ENCODE measurements at regions not wholly inside any gene's neighbourhood (a gene's known extent, or its start where the extent isn't known, plus 50 kb on each side); places are given as distances from the start of the nearest gene placed in this dataset.

GRCh38 chr19:32101206-32101605 is 244.2 kb upstream of the ZNF507 start:
- ATAC-seq (replicated peaks) (no peak), DNase-seq (no peak)
- H3K36me3 Mint-ChIP-seq (ENCODE audit: insufficient read depth): no peaks in the 10 kb centered on the region
- no peaks in the 10 kb centered on the region for H3K9me3 Mint-ChIP-seq
- peaks cover 12 to 44% of the 10 kb centered on the region in 2 donors for H3K27me3 Mint-ChIP-seq
- H3K4me1 Mint-ChIP-seq (ENCODE audit: low read depth in 2 of 2): no peaks in the 10 kb centered on the region
- no peak overlapping the region for H3K27ac Mint-ChIP-seq
- no peak overlapping the region for H3K4me3 Mint-ChIP-seq

GRCh38 chr19:32103541-32103940 is 241.9 kb upstream of the ZNF507 start:
- DNase-seq (no peak), ATAC-seq (replicated peaks) (no peak)
- no peak overlapping the region for H3K4me3 Mint-ChIP-seq
- H3K27me3 Mint-ChIP-seq: peaks cover 12 to 56% of the 10 kb centered on the region in 2 donors
- no peaks in the 10 kb centered on the region for H3K4me1 Mint-ChIP-seq (ENCODE audit: low read depth in 2 of 2)
- H3K36me3 Mint-ChIP-seq (ENCODE audit: insufficient read depth): no peaks in the 10 kb centered on the region
- no peak overlapping the region for H3K27ac Mint-ChIP-seq
- no peaks in the 10 kb centered on the region for H3K9me3 Mint-ChIP-seq

GRCh38 chr19:32104153-32104849 is 241.1 kb upstream of the ZNF507 start:
- H3K4me3 Mint-ChIP-seq: no peak overlapping the region
- DNase-seq: no peak
- no peak for ATAC-seq (replicated peaks)
- H3K9me3 Mint-ChIP-seq: no peaks in the 10 kb centered on the region
- H3K4me1 Mint-ChIP-seq (ENCODE audit: low read depth in 2 of 2): no peaks in the 10 kb centered on the region
- no peak overlapping the region for H3K27ac Mint-ChIP-seq
- no peaks in the 10 kb centered on the region for H3K36me3 Mint-ChIP-seq (ENCODE audit: insufficient read depth)
- peaks cover 12 to 56% of the 10 kb centered on the region in 2 donors for H3K27me3 Mint-ChIP-seq

GRCh38 chr19:32104850-32105235 is 240.6 kb upstream of the ZNF507 start:
- H3K9me3 Mint-ChIP-seq: no peaks in the 10 kb centered on the region
- H3K36me3 Mint-ChIP-seq (ENCODE audit: insufficient read depth): no peaks in the 10 kb centered on the region
- H3K27me3 Mint-ChIP-seq: peaks cover 12 to 56% of the 10 kb centered on the region in 2 donors
- DNase-seq (no peak), ATAC-seq (replicated peaks) (no peak)
- no peak overlapping the region for H3K4me3 Mint-ChIP-seq
- H3K27ac Mint-ChIP-seq: no peak overlapping the region
- H3K4me1 Mint-ChIP-seq (ENCODE audit: low read depth in 2 of 2): no peaks in the 10 kb centered on the region

- ATAC-seq (replicated peaks) (no peak), DNase-seq (no peak)
- no peaks in the 10 kb centered on the region for H3K36me3 Mint-ChIP-seq (ENCODE audit: insufficient read depth)
- H3K9me3 Mint-ChIP-seq: no peaks in the 10 kb centered on the region
- H3K4me3 Mint-ChIP-seq: no peak overlapping the region
- H3K27ac Mint-ChIP-seq: no peak overlapping the region
- peaks cover 12 to 56% of the 10 kb centered on the region in 2 donors for H3K27me3 Mint-ChIP-seq
- no peaks in the 10 kb centered on the region for H3K4me1 Mint-ChIP-seq (ENCODE audit: low read depth in 2 of 2)
Measured at GRCh38 chr19:32105527-32106310, 239.7 kb upstream of the ZNF507 start.

GRCh38 chr19:32122258-32122657 is 223.2 kb upstream of the ZNF507 start:
- H3K4me1 Mint-ChIP-seq (ENCODE audit: low read depth in 2 of 2): no peaks in the 10 kb centered on the region

GRCh38 chr19:32123355-32123940 is 222.0 kb upstream of the ZNF507 start:
- H3K9me3 Mint-ChIP-seq: peaks cover 2 to 5% of the 10 kb centered on the region in 2 donors
- H3K27ac Mint-ChIP-seq: no peak overlapping the region
- peaks cover 7 to 37% of the 10 kb centered on the region in 2 donors for H3K27me3 Mint-ChIP-seq
- no peaks in the 10 kb centered on the region for H3K4me1 Mint-ChIP-seq (ENCODE audit: low read depth in 2 of 2)
- no peak overlapping the region for H3K4me3 Mint-ChIP-seq
- DNase-seq (no peak), ATAC-seq (replicated peaks) (no peak)
- no peaks in the 10 kb centered on the region for H3K36me3 Mint-ChIP-seq (ENCODE audit: insufficient read depth)

More at GRCh38 chr19:32122258-32122657, 223.2 kb upstream of the ZNF507 start:
- Mint-ChIP-seq H3K9me3 (peaks cover 3 to 14% of the 10 kb centered on the region in 2 donors), H3K4me3 (no peak overlapping the region), H3K27ac (no peak overlapping the region), H3K27me3 (peaks cover 7 to 37% of the 10 kb centered on the region in 2 donors), H3K36me3 (ENCODE audit: insufficient read depth) (no peaks in the 10 kb centered on the region)
- ATAC-seq (replicated peaks) (no peak), DNase-seq (no peak)

GRCh38 chr19:32124585-32124984 is 220.8 kb upstream of the ZNF507 start:
- no peak overlapping the region for H3K27ac Mint-ChIP-seq
- no peaks in the 10 kb centered on the region for H3K4me1 Mint-ChIP-seq (ENCODE audit: low read depth in 2 of 2)
- no peaks in the 10 kb centered on the region for H3K9me3 Mint-ChIP-seq
- H3K36me3 Mint-ChIP-seq (ENCODE audit: insufficient read depth): no peaks in the 10 kb centered on the region
- ATAC-seq (replicated peaks) (no peak), DNase-seq (no peak)
- H3K27me3 Mint-ChIP-seq: peaks cover 7 to 45% of the 10 kb centered on the region in 2 donors
- H3K4me3 Mint-ChIP-seq: no peak overlapping the region

- ATAC-seq (replicated peaks) (no peak), DNase-seq (no peak)
- no peak overlapping the region for H3K27ac Mint-ChIP-seq
Measured at GRCh38 chr19:32129141-32129540, 216.3 kb upstream of the ZNF507 start.

GRCh38 chr19:32130332-32130731 is 215.1 kb upstream of the ZNF507 start:
- no peaks in the 10 kb centered on the region for H3K36me3 Mint-ChIP-seq (ENCODE audit: insufficient read depth)
- no peak overlapping the region for H3K27ac Mint-ChIP-seq
- no peaks in the 10 kb centered on the region for H3K4me1 Mint-ChIP-seq (ENCODE audit: low read depth in 2 of 2)
- no peak for ATAC-seq (replicated peaks)
- H3K9me3 Mint-ChIP-seq: no peaks in the 10 kb centered on the region
- DNase-seq: no peak
- peaks cover 0 to 29% of the 10 kb centered on the region in 2 donors for H3K27me3 Mint-ChIP-seq
- no peak overlapping the region for H3K4me3 Mint-ChIP-seq

More at GRCh38 chr19:32129141-32129540, 216.3 kb upstream of the ZNF507 start:
- no peaks in the 10 kb centered on the region for H3K4me1 Mint-ChIP-seq (ENCODE audit: low read depth in 2 of 2)
- H3K9me3 Mint-ChIP-seq: no peaks in the 10 kb centered on the region
- no peaks in the 10 kb centered on the region for H3K36me3 Mint-ChIP-seq (ENCODE audit: insufficient read depth)
- H3K4me3 Mint-ChIP-seq: no peak overlapping the region
- H3K27me3 Mint-ChIP-seq: peaks cover 0 to 39% of the 10 kb centered on the region in 2 donors

- DNase-seq (no peak), ATAC-seq (replicated peaks) (no peak)
- Mint-ChIP-seq H3K4me3 (no peak overlapping the region), H3K9me3 (no peaks in the 10 kb centered on the region), H3K27me3 (peaks cover 0 to 28% of the 10 kb centered on the region in 2 donors), H3K27ac (no peak overlapping the region), H3K36me3 (ENCODE audit: insufficient read depth) (no peaks in the 10 kb centered on the region), H3K4me1 (ENCODE audit: low read depth in 2 of 2) (no peaks in the 10 kb centered on the region)
Measured at GRCh38 chr19:32131005-32131404, 214.4 kb upstream of the ZNF507 start.

- Mint-ChIP-seq H3K36me3 (ENCODE audit: insufficient read depth) (no peaks in the 10 kb centered on the region), H3K4me3 (no peak overlapping the region), H3K27ac (no peak overlapping the region), H3K27me3 (peaks cover 0 to 11% of the 10 kb centered on the region in 2 donors), H3K9me3 (peaks cover 0 to 3% of the 10 kb centered on the region in 2 donors), H3K4me1 (ENCODE audit: low read depth in 2 of 2) (no peaks in the 10 kb centered on the region)
- no peak for ATAC-seq (replicated peaks)
- no peak for DNase-seq
Measured at GRCh38 chr19:32138416-32138815, 207.0 kb upstream of the ZNF507 start.

- Mint-ChIP-seq H3K4me1 (ENCODE audit: low read depth in 2 of 2) (no peaks in the 10 kb centered on the region), H3K27me3 (peaks cover 0 to 16% of the 10 kb centered on the region in 2 donors), H3K9me3 (peaks cover 8 to 12% of the 10 kb centered on the region in 2 donors), H3K27ac (no peak overlapping the region), H3K4me3 (no peak overlapping the region), H3K36me3 (ENCODE audit: insufficient read depth) (no peaks in the 10 kb centered on the region)
- DNase-seq (no peak), ATAC-seq (replicated peaks) (no peak)
Measured at GRCh38 chr19:32141840-32142511, 203.4 kb upstream of the ZNF507 start.

All from effector memory CD8-positive, alpha-beta T cell (primary cell).